AG04449 (cell line): ENCODE measurements at regions not wholly inside any gene's neighbourhood (a gene's known extent, or its start where the extent isn't known, plus 50 kb on each side); places are given as distances from the start of the nearest gene placed in this dataset.
"Not testable (repeated sequence)": the region's sequence is repeated elsewhere in the genome, so short reads cannot be mapped to it uniquely, and the experiment has no call there.

Experiments used
- CTCF ChIA-PET: fragments of 350-600 bp; formaldehyde crosslinking; extraction: SDS; loops from one replicate; lab custom pipeline; 2021; ENCODE audit warnings: antibody characterized with exemption; lab: Yijun Ruan, JAX
- POLR2A ChIA-PET: fragments of 400-600, 350-600 bp; formaldehyde crosslinking; extraction: SDS; loops from one replicate; lab custom pipeline; 2020; ENCODE audit warnings: antibody characterized with exemption, inconsistent platforms; lab: Yijun Ruan, JAX
- DNase-seq: peaks from one replicate; pipeline ENCODE4 v3.0.0-alpha.2; 2010; ENCODE audit warnings: low read depth, low spot score
- H3K4me3 ChIP-seq: 2 replicates; pipeline ENCODE4 v1.5.1; 2011; ENCODE audit warnings: low read depth, mild to moderate bottlenecking, control low read depth, low read length
- TF ChIP-seq, protein P1 (sequence below): IDR thresholded peaks from one replicate; pipeline ENCODE4 v1.5.1; 2011; ENCODE audit warnings: mild to moderate bottlenecking, moderate library complexity, low read length, control low read depth, inconsistent platforms; ENCODE audit not compliant: insufficient read depth; ENCODE audit errors: missing control alignments

GRCh38 chr16:29107299-29107698, 122.4 kb downstream of the LAT start:
- TF ChIP-seq, protein P1, sequence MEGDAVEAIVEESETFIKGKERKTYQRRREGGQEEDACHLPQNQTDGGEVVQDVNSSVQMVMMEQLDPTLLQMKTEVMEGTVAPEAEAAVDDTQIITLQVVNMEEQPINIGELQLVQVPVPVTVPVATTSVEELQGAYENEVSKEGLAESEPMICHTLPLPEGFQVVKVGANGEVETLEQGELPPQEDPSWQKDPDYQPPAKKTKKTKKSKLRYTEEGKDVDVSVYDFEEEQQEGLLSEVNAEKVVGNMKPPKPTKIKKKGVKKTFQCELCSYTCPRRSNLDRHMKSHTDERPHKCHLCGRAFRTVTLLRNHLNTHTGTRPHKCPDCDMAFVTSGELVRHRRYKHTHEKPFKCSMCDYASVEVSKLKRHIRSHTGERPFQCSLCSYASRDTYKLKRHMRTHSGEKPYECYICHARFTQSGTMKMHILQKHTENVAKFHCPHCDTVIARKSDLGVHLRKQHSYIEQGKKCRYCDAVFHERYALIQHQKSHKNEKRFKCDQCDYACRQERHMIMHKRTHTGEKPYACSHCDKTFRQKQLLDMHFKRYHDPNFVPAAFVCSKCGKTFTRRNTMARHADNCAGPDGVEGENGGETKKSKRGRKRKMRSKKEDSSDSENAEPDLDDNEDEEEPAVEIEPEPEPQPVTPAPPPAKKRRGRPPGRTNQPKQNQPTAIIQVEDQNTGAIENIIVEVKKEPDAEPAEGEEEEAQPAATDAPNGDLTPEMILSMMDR, result no peak
- ChIA-PET CTCF (no interaction called here), POLR2A (no interaction called here)
- DNase-seq, result no peak
- no peak overlapping the region for H3K4me3 ChIP-seq

- DNase-seq, POLR2A ChIA-PET, H3K4me3 ChIP-seq, CTCF ChIA-PET: not testable (repeated sequence)
Observed at GRCh38 chr16:29106259-29106908, 121.5 kb downstream of the LAT start.

DNA sequence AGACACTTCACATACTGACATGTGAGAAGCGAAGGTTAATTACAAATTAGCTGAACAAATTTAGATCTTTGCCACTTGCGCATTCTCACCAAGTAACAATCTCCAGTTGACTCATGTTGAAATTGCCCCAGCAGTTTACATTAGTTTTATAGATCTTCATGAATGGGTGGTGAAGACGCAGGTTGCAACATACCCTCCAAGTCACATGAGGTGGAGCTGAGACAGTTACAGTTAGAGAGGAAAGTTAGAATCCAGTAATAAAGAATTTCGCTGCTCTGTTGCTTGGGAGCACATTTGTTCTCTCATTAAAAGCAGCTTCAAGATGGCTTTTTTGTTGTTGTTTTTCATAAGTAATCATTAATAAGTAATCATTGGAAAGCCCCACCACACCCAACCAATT, 119.7 kb downstream of the LAT start:
- H3K4me3 ChIP-seq, POLR2A ChIA-PET, DNase-seq, CTCF ChIA-PET: not testable (repeated sequence)

DNA sequence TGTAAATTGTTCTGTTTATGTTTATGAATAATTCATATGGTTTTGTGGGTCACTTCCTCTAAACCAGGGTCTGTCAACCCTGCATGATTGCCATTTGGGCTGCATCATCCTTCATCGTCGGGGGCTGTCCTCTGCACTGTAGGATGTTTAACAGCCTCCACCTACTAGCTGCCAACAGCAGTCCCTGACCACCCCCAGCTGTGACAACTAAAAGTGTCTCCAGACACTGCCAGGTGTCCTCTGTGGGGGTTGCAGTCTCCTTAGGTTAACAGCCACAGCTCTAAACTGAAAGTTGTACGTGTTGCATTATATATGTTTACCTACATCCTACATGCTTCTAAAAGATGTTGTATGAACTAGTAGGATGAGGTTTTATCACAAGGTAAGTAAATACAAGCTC, 113.1 kb downstream of the LAT start:
- POLR2A ChIA-PET, DNase-seq: not testable (repeated sequence)

GRCh38 chr16:29094729-29095624, 110.1 kb downstream of the LAT start:
- POLR2A ChIA-PET, H3K4me3 ChIP-seq, DNase-seq, CTCF ChIA-PET: not testable (repeated sequence)

More for the DNA sequence above, 113.1 kb downstream of the LAT start:
- CTCF ChIA-PET, H3K4me3 ChIP-seq: not testable (repeated sequence)

DNA sequence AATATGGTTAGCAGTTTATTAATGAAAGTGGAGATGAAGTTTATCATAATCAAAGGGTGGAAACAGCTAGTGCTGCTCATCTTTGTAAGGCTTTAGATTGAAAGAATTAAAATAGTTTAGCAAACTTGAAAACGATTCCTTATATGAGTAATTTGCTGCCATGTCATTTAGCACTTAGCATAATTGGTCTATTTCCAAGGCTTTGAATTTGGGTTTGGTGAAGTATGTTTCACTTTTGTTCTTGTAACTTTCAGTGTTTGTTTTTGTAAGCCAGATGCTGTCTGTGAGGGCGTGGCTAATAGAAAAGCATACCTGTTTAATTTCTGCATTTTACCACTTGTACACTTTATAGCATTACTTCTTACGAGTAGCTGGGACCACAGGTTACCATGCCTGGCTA, 109.5 kb downstream of the LAT start:
- POLR2A ChIA-PET, CTCF ChIA-PET: not testable (repeated sequence)

DNA sequence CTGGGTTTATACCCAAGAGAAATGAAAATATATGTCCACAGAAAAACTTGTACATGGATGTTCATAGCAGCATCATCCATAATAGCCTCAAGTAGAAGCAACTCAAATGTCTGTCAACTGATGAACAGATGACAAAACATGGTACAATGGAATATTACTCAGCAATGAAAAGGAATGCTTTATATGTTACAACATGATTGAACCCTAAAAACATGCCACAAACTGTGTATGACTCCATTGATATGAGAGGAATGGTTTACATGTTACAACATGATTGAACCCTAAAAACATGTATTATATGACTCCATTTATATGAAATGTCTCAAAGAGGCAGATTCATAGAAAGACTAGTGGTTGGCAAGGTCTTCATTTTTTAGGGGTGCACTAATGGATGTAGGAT, 104.8 kb downstream of the LAT start:
- H3K4me3 ChIP-seq, DNase-seq, POLR2A ChIA-PET, CTCF ChIA-PET: not testable (repeated sequence)

More for the DNA sequence above, 109.5 kb downstream of the LAT start:
- H3K4me3 ChIP-seq, DNase-seq: not testable (repeated sequence)

DNA sequence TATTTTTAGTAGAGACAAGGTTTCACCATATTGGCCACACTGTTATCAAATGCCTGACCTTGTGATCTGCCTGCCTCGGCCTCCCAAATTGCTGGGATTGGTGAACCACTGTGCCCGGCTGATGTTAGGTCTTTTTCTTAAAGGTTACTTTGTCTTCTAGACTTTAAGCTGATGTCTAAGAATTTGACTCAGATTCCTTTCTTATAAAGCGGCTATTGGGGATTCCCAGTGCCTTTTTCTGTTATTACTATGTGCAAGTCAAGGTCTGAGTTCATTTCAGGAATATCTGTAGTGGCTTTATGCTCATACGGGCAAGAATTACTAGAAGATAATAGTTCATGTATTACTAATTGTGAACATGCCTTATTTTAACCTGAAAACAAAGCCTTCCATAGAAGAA, 102.8 kb downstream of the LAT start:
- POLR2A ChIA-PET, H3K4me3 ChIP-seq, DNase-seq, CTCF ChIA-PET: not testable (repeated sequence)

GRCh38 chr16:29081829-29082639, 97.2 kb downstream of the LAT start:
- DNase-seq, POLR2A ChIA-PET: not testable (repeated sequence)
- peak overlapping the region; percentile 29 for H3K4me3 ChIP-seq

GRCh38 chr16:29074554-29075402, 89.9 kb downstream of the LAT start:
- H3K4me3 ChIP-seq, result peak overlapping the region; percentile 15; the same call in 1 of the 2 replicates
- POLR2A ChIA-PET, CTCF ChIA-PET, DNase-seq: not testable (repeated sequence)

More at GRCh38 chr16:29081829-29082639, 97.2 kb downstream of the LAT start:
- CTCF ChIA-PET, result interaction anchor here (0.7 kb wide), 1 partner anchor 108 kb away, joined by 3 read pairs; no protein-coding TSS in a partner anchor

DNA sequence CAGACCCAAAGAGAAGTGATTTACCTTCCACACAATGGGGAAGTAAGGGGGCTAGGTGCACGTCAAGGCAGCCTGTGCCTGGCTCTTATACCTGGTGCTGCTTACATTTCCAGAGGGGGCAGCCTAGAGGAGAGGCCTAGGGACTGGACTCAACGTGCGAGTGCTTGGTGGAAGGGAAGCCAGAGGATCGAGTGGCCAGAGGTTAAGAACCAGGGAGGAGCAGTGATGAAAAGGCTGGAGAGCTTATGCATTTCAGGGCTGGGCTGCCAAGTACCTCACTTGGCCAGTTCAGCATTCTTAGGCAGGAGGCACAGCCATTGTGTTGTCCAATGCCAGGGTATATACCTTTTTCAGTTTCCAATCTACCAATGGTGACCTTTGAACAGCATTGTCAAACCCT, 77.4 kb downstream of the LAT start:
- H3K4me3 ChIP-seq, POLR2A ChIA-PET, CTCF ChIA-PET, DNase-seq: not testable (repeated sequence)

GRCh38 chr16:29061467-29061921, 76.6 kb downstream of the LAT start:
- DNase-seq, H3K4me3 ChIP-seq, CTCF ChIA-PET, POLR2A ChIA-PET: not testable (repeated sequence)

- CTCF ChIA-PET, H3K4me3 ChIP-seq, POLR2A ChIA-PET, DNase-seq: not testable (repeated sequence)
Observed at GRCh38 chr16:29060022-29060810, 75.4 kb downstream of the LAT start.
